Kidney glomerular epithelial cell (primary cell): ENCODE measurements at regions not wholly inside any gene's neighbourhood (a gene's known extent, or its start where the extent isn't known, plus 50 kb on each side); places are given as distances from the start of the nearest gene placed in this dataset.

Source experiments
- DNase-seq: peaks from one replicate; lab custom pipeline; 2025; lab: John Stamatoyannopoulos, UW

DNA sequence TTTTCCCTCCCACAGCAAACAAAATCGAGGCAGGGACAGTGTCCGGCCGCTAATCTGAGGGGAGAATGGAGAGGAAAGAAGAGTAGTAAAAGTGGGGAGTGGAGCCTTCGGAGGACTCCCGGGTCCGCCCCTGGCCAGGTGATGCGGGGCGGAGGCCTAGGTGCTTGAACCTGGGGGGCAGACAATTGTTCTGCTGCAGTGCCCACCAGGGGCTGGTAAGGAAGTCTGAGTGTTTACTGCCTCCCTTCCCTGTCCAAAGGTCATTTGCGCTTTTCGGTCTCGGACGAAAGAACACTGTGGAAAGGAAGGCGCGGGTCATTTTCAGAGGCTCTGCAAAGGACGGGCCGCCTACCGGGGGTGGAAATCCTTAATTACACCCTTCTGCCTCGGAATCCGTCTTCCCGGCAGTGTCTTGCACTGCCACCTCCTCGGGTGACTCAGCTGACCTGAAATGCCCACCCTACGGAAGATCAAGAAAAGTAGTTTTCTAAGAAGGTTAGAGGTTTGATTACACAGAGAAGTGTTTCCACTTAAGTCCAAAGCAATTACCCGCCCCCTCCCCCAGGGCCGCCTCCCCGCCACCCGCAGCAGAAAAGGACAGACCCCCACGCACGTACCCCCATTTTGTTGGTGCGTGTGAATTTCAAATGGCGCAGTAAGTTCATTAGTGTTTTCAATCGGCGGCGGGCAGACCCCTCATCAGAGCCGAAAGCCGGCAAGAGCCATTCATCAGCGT, 99.9 kb upstream of the TENM3 start:
- DNase-seq: peak; percentile 49

DNA sequence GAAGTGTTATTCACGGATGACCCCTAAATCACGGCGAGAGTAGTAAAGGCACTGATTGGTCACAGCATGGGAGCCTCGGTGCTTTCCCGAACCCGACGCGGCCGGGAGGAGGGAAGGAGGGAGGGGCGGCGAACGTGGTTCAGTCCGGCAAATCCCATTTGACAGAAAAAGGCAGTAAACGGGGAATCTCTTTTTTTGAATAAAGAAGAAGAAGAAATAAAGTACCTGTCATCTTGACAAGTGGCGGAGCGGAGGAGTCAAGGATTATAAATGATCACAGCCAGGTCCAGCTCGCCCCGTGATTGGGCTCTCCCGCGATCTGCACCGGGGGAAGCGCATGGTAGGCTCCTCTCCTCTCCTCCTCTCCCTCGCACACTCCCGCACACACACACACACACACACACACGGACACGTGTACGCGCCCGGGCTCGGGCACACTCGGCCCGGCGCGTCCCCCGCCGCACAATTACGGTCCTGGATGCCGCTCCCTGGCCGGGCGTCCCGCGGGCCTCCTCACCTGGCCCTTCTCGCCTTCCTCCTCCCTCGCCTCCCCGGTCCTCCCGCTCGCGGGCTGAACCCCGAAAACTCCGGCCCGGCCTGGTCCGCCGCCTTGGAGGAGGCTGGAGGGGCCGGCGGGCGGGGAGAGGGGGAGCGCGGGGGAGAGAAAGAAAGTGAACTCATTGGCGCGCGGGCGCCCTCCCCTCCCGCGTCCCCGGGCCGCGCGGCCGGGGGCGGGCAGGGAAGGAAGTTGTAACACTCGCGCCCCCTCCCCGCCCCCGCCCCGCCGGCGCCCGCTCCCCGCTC, 99.2 kb upstream of the TENM3 start:
- DNase-seq: peak; percentile 80

DNA sequence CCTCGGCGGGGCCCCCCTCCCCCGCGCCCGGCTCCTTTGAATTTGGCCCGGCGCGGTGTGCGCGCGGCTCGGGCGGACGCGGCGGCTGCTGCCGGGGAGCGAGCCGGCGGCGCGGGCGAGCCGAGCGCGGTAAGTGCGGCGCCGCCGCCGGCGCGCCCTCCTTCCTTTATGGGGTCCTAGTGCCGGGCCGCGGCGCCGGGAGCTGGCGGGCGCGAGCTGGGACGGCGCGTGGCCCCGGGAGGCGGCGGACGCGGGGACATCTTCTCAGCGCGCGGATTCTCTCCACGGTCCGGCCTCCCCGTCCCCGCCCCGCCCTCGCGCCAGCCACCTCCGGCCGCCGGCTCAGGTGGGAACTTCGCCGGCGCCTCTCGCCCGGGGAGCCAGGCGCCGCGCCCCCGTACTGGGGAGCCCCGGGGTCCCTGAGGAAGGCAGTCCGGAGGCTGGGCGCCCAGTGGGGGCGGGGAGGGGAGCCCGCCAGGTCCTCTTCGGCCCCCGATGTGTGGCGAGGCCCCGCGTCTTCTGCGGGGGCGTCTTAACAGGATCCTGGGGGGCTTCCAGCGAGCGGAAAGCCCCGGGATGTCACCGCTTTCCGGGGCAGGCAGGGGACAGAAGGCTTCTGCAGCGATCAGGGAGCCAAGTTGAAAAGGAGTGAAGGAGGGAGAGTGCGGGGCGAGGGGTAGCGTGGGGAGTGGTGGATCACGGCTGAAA, 98.4 kb upstream of the TENM3 start:
- no peak for DNase-seq

DNA sequence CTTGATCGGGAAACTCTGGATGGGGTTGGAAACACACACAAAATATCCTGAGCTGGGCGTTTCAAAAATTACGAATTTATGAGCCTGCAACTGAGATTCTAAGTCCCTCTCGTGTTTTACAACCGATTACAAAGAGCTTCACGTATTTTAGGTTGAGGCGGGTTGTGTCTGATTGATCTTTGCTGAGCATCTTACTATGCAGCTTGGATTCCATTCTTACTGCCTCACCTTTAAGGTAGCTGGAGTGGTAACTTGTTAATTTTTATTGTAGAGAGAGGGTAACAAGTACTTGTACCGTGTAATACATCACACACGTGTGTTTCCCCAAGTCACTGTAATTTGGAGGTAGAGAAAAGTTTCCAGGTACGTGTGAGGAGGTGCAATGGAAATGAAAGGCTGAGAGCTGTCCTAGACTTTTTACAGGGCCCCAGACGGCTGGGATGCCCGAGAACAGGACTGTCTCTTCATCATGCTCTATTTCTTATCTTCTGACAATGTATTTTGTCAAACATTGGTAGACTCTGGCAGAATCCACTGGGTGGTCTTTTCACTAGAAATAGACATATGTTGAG, 97.8 kb upstream of the TENM3 start:
- peak; percentile 54 for DNase-seq

DNA sequence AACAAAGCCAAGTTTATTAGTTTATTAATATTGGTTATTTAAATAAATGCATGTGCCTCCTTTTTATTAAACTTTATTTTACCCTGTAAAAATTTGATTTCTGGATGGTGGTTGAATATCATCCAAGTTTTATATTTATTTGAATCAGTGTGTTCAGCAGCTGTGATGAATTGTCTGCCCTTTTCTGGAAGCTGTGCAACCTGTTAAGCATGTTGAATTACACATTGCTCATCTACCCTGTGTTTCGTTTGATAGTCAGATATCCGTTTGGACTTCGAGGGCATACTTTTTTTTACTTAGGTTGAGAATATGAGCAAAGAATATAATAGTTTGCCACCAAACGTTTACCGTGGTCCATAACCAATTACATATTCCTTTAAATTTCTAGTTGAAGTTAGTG, 95.8 kb upstream of the TENM3 start:
- DNase-seq: no peak

DNA sequence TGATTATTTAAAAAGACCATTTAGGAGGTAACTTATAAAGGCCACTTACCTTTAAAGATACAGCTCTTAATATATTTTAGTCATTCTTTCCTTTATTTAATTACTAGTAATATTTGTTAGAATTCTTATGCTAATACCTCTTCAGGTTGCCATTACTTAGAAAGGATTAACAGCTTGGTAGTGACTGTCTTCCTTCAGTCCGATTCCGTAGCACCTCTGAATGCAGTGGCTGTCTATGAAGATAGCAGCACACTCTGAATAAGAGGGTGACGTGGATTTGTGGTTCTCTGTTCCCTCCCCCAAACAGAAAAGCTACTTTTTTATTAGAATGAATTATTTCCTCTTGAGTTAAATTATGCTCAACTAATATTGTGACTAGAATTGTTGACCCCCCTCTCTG, 92.6 kb upstream of the TENM3 start:
- DNase-seq: no peak

DNA sequence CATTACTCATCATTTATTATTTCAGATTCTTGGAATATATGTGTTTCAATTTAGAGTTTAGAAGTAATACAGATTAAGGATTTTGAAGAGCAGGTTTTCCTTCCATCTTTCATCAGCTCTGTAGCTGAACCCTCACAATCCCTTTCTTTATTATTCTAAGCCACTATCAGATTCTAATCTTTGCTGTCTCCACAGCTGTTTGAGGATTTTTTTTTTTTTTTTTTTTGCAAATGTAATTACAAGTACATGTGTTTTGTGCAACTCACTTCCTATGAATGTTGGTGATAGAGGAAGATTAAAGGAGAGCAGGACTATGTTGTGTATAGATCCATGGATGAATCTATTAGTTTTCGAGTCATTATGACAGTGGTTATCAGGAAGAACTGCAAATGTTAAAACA, 87.4 kb upstream of the TENM3 start:
- no peak for DNase-seq

DNA sequence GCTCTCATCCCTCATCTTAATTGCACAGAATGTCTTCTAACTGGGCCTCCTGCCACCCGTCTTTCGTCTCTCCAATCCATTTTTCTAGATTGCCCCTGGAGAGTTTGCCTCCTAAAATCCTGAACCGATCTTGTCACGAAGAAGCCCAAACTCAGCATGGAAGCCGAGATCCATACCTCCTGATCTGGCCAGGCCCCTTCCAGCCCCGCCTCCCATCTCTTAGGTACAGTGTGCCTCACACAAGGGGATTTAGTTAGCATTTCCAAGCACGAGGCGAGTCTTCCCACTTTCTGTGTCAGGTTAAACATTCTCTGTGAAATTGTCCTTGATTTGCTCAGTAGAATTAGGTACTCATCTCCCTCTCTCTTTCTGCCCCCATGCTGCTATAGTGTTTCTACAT, 80.0 kb upstream of the TENM3 start:
- no peak for DNase-seq

DNA sequence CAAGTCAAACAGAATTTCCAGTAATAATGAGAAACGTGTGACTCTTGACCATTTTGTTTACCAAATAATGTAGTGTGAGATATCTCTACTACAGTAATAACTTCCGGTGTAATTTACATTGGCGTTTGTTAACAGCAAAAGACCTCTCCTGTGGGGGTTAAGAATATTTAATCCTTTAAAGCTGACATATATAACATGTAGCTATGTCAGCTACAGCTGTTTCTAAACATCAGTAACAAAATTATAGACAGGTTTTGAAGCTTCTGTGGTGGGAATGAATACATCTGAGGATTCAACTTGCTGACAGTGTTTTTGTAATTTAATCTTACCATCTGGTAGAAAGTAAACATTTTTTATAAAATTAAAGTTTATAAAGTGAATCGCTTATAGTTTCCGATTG, 73.6 kb upstream of the TENM3 start:
- DNase-seq: no peak

DNA sequence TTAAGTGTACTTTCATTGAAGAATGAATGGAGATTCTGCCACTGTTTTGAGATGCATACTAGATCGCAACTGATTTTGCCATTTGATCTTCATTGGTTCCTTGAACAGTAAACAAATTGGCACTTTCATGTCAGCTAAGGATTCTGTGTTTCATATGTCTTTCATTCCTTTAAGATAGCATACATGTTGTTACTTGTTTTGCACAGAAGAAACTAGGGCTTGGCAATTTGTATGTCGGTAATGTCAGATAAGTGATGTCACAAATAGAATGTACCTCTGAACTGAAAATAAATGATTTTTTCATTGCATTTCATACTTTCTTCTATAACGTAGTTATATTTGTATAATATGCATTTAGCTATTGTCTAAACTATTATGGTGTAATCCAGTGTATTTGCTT, 73.2 kb upstream of the TENM3 start:
- no peak for DNase-seq

DNA sequence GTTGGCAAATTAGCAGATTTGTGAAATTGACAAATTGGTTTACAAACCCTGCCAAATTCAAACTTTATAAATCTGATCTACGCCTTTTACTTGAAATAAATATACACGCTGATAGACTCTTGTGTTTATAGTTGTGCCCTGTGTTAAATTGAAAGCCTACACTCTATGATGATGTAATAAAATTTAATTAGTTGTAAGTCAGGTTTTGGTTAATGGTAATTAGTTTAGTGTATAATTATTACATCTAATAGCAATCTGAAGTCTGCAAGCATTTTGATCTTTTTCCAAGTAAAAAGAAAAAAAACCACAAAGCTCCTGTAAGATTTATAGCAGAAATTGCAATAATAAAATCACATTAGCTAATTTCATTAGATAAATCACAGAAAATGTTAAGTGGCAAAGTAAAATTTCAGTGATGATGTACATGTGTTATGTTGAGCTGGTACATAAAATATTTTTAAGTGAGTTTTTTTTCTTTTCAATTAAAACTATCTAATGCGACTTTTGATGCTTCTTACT, 72.7 kb upstream of the TENM3 start:
- DNase-seq: no peak

DNA sequence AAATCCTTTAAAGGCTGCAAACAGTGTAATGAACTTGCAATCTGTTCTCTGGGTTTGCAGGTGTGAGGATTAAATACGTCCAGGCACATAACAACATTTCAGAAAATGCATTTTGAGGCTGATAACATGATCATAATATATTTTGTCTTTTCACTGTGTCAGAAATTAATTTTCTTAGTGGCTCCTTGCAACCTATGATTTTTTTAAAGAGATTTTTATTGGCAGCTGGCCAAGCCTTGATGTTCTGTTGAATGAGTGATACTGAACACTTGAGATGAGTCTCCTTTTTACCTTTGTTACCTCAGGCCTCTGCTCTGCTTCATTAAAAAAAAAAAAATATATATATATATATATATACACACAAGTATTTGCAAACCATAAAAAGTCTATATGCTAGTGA, 68.2 kb upstream of the TENM3 start:
- DNase-seq: peak; percentile 43

DNA sequence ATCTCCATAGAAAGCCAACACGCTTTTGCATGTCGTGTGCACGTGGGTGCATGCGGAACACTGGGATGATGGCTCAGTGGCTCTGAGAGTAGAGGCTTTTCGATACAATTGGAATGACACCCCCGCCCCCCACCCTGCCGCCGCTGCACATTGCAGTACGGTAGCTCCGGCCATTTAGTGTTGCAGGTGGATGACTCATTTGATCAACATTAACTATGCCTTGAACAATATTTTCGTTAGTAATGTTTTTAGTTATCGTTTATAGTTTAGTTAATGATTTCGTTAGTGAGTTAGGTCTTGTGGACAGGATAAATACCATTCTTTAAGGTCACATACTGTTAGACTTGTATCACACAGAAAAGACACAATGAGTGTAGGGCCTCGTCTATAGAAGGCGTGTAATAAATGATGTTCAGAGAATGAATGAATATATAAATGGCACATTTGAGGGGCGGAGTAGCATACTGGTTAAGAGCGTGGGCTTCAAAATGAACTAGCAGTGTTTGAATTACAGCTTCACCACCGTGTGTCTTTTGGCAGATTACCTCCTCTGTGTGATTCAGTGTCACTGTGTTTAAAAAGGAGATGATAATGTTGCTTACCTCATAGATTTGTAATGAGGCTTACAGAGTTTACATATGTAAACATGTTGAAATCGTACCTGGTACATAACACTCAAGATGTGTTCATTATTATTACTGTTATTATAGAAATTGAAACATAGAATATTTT, 67.2 kb upstream of the TENM3 start:
- peak; percentile 86 for DNase-seq

DNA sequence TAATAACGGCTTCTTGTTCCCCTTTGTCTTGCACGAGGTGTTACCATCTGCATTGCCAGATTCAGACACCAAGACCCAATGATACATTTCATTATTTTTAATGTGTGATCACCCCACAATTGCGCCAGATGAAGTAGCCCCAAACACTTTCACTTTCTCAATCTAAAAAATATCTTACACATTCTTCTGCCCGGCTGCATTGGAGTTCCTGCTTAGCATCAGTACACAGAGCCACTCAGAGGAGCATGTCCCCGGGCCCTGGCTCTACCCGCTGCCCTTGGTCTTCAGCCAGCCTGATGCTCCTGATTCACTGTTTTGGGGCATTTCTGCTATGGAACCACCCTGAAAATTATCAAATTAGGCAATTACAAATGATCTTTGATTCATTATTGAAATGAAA, 66.0 kb upstream of the TENM3 start:
- DNase-seq: no peak

DNA sequence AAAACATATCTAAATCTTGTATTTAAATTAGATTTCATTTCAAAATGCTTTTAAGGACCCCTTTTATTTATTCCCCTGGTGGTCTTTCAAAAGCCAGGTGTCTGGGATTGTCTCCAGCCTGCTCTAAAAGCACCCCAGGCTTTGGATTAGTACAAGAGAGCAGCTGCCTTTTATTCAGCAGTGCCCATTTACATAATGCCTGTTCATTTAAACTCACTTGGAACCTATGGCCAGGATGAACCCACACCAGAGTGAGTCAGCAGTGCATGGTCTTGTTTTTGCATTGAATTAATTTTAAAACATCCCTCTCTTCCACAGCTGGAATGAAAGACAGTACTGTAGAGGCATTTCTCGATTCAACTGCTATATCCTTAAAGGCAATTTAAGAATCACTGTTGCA, 64.1 kb upstream of the TENM3 start:
- no peak for DNase-seq

DNA sequence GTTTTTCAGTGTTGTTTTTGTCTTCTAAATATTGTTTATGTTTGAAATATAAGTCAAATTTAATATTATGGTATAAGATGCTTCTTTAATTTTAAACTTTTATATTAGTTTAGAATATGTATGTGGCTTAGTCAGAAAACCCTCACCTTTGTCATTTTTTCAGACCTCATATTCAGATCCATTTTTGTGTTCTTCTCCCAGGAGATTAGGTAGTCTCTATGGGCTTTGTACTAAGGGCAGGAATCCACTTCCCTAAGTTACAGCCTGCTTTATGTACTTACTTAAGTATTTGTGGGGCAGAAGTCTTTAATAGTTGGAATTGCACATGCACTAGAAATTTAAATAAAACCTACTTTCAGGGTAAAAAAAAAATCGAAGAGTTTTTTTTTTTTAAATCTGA, 63.5 kb upstream of the TENM3 start:
- DNase-seq: no peak

DNA sequence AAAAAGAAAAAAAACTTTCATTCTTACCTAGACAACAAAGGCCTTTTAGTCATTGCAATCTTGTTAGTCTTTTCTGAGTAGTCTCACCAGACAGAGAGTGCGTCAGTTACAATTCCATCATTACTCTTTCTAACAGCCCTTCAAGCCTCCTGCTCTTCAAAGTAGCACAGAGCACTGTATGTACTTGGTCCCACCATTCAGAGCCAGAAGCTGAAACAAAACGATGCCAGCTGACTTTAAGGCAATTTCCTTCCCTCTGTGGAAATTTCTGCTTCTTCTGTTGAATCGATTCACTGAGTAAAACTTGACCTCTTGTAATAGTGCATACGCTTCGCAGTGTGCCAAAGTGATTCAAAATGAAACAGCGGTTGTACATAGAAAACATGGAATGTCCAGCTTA, 57.7 kb upstream of the TENM3 start:
- peak; percentile 19 for DNase-seq

DNA sequence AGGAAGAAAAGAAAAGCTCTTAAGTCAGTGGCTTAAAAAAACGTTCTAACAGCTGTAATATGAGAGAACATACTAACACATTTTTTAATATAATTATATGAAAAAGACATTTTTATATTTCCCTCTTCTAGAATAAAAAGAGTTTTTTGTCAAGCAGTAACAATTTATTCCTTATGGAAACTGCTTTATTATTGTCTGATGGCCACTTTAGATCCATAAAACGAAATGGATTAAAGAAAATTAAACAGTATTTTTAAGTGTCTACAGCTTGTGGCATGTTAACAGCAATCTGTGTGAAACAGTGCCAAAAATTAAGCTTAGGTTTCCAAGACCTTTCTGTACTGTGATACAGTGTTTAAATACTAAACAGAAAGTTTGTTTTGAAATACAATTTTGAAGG, 55.5 kb upstream of the TENM3 start:
- no peak for DNase-seq

DNA sequence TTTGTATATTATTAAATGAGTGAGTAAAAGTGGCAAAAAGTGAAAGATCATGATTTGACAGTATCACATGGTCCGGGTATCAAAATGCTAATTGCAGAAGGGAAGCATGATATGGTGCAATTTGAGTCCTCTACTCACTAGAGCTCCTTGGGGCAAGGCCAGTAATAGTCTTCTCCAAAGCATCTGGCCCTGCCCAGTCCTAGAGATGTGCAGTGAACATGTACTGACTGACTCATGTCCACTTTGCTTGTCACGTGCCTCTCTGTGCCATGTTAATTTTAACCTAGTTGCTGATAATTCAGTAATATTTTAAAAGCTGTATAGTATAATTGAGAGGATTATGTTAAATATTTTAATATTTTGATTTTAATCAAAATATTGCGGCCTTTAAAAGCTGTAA, 54.6 kb upstream of the TENM3 start:
- DNase-seq: no peak

DNA sequence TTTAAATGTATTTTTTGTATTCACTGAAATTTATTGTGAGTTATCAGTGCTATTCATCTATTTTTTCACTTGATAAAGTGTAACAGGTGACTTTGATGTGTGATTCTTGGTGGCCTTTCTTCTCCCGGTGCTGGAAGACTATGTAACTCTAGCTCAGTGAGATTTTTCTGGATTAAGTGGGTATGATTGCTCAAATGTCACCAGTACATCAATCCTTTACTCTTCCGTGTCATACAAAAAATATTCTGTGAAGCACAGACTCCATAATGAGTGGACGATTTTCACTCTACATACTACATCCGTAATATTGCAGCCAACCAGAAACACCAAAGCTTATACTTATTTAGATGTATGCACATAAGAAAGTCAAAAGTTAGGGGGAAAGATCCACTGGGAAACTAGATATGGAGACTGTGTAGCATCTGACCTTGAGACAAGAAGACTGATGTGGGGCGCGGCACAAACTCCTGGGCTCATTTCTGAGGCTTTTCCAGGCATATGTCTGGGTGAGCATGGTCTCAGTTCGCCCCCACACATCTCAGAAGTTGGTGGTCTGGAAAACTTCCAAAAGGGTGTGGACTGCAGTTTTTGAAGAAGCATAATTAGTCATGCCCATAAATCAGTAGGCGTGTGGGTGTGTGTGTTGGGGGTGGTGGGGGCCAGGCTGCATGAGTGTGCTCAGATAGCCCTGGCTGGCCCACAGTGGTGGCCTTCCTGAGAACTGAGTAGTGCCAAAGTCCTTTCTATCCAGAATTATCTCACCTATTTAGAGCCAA, 53.9 kb upstream of the TENM3 start:
- peak; percentile 94 for DNase-seq

DNA sequence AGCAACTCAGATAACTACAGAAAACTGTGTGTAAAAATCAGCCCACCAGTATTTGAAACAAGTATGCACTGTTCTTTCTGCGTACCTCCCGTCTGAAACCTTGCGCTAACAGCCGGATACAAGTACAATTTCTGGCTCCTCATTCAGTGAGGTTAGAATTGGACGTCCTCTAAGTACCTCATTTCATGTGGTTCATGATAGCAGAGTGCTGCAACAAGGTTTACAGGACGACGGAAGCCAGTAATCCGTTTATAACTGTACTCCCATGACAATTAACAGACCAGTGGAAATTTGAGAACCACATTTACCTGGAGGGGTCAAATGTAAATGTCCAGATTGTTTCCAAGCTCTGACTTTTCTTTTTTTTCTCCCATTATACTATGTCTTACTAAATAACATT, 52.9 kb upstream of the TENM3 start:
- no peak for DNase-seq
